ENCODE measurements at regions not wholly inside any gene's neighbourhood (a gene's known extent, or its start where the extent isn't known, plus 50 kb on each side); places are given as distances from the start of the nearest gene placed in this dataset.
"Not testable (repeated sequence)": the region's sequence is repeated elsewhere in the genome, so short reads cannot be mapped to it uniquely, and the experiment has no call there.

DNA sequence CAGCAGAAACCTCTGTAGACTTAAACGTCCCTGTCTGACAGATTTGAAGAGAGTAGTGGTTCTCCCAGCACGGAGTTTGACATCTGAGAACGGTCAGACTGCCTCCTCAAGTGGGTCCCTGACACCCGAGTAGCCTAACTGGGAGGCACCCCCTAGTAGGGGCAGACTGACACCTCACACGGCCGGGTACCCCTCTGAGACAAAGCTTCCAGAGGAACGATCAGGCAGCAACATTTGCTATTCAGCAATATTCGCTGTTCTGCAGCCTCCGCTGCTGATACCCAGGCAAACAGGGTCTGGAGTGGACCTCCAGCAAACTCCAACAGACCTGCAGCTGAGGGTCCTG lies 61.5 kb upstream of the ATP2C1 start:
- TF ChIP-seq, protein P1, sequence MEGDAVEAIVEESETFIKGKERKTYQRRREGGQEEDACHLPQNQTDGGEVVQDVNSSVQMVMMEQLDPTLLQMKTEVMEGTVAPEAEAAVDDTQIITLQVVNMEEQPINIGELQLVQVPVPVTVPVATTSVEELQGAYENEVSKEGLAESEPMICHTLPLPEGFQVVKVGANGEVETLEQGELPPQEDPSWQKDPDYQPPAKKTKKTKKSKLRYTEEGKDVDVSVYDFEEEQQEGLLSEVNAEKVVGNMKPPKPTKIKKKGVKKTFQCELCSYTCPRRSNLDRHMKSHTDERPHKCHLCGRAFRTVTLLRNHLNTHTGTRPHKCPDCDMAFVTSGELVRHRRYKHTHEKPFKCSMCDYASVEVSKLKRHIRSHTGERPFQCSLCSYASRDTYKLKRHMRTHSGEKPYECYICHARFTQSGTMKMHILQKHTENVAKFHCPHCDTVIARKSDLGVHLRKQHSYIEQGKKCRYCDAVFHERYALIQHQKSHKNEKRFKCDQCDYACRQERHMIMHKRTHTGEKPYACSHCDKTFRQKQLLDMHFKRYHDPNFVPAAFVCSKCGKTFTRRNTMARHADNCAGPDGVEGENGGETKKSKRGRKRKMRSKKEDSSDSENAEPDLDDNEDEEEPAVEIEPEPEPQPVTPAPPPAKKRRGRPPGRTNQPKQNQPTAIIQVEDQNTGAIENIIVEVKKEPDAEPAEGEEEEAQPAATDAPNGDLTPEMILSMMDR (IDR thresholded peaks at IDR 0.05): not testable (repeated sequence)
- not testable (repeated sequence) for TF ChIP-seq POLR2A, POLR2AphosphoS5 (IDR thresholded peaks at IDR 0.05)
